ENCODE measurements at regions not wholly inside any gene's neighbourhood (a gene's known extent, or its start where the extent isn't known, plus 50 kb on each side); places are given as distances from the start of the nearest gene placed in this dataset.

DNA sequence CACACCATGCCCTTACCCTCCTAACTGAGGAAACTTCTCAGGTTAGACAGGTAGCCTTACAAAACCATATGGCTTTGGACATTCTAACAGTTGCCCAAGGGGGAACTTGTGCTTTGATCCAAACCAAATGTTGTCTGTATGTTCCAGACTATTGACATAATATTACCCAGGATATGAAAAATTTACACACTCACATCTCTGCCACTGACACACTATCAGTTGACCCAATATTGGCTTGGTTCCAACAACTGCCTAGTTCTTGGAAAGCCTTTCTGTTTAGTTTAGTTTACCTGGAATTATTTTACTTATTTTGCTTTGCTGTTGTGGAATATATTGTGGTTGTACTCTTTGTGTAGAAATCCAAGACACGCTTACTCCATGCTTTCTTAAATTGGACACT is 178.4 kb downstream of the RNF152 start:
- no peak for DNase-seq (ENCODE audit: low read depth)

DNA sequence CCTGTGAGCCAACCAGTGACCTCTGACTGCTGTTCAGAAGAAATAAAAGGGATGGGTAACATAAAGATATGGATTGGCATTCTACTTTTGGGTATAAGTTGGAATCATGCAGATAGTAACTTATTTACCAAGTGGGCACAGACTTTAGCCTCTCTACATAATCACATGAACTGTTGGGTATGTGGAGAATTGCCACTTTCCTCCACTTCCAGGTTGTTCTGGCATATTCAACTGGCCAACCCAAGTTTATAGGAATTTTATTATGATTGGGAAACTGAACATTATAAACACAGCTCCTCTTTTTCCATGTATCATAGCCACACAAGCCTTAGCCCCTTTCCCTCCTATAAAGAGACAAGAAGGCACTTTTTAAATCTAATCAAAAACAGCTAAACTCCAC is 179.3 kb downstream of the RNF152 start:
- no peak overlapping the region for H3K4me3 ChIP-seq (ENCODE audit: low read depth, low read length)
- TF ChIP-seq, protein P1, sequence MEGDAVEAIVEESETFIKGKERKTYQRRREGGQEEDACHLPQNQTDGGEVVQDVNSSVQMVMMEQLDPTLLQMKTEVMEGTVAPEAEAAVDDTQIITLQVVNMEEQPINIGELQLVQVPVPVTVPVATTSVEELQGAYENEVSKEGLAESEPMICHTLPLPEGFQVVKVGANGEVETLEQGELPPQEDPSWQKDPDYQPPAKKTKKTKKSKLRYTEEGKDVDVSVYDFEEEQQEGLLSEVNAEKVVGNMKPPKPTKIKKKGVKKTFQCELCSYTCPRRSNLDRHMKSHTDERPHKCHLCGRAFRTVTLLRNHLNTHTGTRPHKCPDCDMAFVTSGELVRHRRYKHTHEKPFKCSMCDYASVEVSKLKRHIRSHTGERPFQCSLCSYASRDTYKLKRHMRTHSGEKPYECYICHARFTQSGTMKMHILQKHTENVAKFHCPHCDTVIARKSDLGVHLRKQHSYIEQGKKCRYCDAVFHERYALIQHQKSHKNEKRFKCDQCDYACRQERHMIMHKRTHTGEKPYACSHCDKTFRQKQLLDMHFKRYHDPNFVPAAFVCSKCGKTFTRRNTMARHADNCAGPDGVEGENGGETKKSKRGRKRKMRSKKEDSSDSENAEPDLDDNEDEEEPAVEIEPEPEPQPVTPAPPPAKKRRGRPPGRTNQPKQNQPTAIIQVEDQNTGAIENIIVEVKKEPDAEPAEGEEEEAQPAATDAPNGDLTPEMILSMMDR (conservative IDR thresholded peaks at IDR 0.05; ENCODE audit: low read depth, low read length): no peak
- no peak for DNase-seq (ENCODE audit: low read depth)

More for the DNA sequence above, 178.4 kb downstream of the RNF152 start:
- TF ChIP-seq, protein P1 (conservative IDR thresholded peaks at IDR 0.05; ENCODE audit: low read depth, low read length): no peak
- H3K4me3 ChIP-seq (ENCODE audit: low read depth, low read length): no peak overlapping the region

GRCh38 chr18:61710082-61710620 is 182.7 kb downstream of the RNF152 start:
- TF ChIP-seq, protein P1 (conservative IDR thresholded peaks at IDR 0.05; ENCODE audit: low read depth, low read length): no peak
- no peak for DNase-seq (ENCODE audit: low read depth)
- no peak overlapping the region for H3K4me3 ChIP-seq (ENCODE audit: low read depth, low read length)

- no peak overlapping the region for H3K4me3 ChIP-seq (ENCODE audit: low read depth, low read length)
- TF ChIP-seq, protein P1 (conservative IDR thresholded peaks at IDR 0.05; ENCODE audit: low read depth, low read length): no peak
- DNase-seq (ENCODE audit: low read depth): no peak
These were observed 186.4 kb downstream of the RNF152 start for GRCh38 chr18:61706276-61706915.

GRCh38 chr18:61703508-61703907 is 189.3 kb downstream of the RNF152 start:
- TF ChIP-seq, protein P1 (conservative IDR thresholded peaks at IDR 0.05; ENCODE audit: low read depth, low read length): no peak
- DNase-seq (ENCODE audit: low read depth): peak; percentile 90
- H3K4me3 ChIP-seq (ENCODE audit: low read depth, low read length): no peak overlapping the region

GRCh38 chr18:61702007-61702406 is 190.8 kb downstream of the RNF152 start:
- H3K4me3 ChIP-seq (ENCODE audit: low read depth, low read length): no peak overlapping the region
- DNase-seq (ENCODE audit: low read depth): peak; percentile 51

More at GRCh38 chr18:61702007-61702406, 190.8 kb downstream of the RNF152 start:
- TF ChIP-seq, protein P1 (conservative IDR thresholded peaks at IDR 0.05; ENCODE audit: low read depth, low read length): no peak
